K562 (cell line): ENCODE measurements at regions not wholly inside any gene's neighbourhood (a gene's known extent, or its start where the extent isn't known, plus 50 kb on each side); places are given as distances from the start of the nearest gene placed in this dataset.

Experiments used
- ATAC-seq: fragments of 200-7000 bp; cut with Tn5 transposase; 3 replicates; pipeline ENCODE4 v1.9.1; 2020; ENCODE audit warnings: moderate library complexity
- BruUV-seq: library from RNA; stranded (reverse); fragments of 400-500 nt; replicated peaks from 2 replicates; lab custom pipeline; 2021; lab: Mats Ljungman, UMichigan
- CTCF ChIA-PET: fragments of 300-600 bp; formaldehyde crosslinking; extraction: SDS; loops from one replicate; lab custom pipeline; 2021; ENCODE audit warnings: low intra/inter-chr PET ratio; lab: Yijun Ruan, JAX
- POLR2A ChIA-PET: fragments of 300-600, 350-650 bp; sonication (Branson Sonifier 250); formaldehyde crosslinking; extraction: SDS; loops from one replicate; lab custom pipeline; 2021; ENCODE audit warnings: antibody characterized with exemption, inconsistent platforms; lab: Yijun Ruan, JAX
- DNase-seq, 4 experiments: peaks; one replicate each; pipeline versions ENCODE4 v3.0.0 to v3.0.0-alpha.2; 2011 to 2018; ENCODE audit warnings: low spot score in 3 of 4, mixed read lengths in 3 of 4; ENCODE audit errors: extremely low read depth in 1 of 4
- FAIRE-seq: peaks from 2 replicates; lab custom pipeline; 2011; peaks lifted over from hg19 to GRCh38; lab: Jason Lieb, UNC
- H2AFZ ChIP-seq: 2 replicates; pipeline ENCODE4 v1.6.0; 2011; ENCODE audit warnings: low read depth, low read length, control low read depth, inconsistent platforms
- H3K27ac ChIP-seq: fragments of 200-600 bp; 3 replicates; pipeline ENCODE4 v1.8.0; 2011; ENCODE audit warnings: low read depth, mild to moderate bottlenecking, control low read depth, inconsistent platforms, low read length, moderate library complexity, mixed read lengths; ENCODE audit errors: extremely low read depth
- H3K27me3 ChIP-seq, 2 experiments: fragments of 300-600 bp in 1 of 2; 2 replicates in 1 of 2; 3 replicates in 1 of 2; pipeline versions ENCODE4 v1.6.0 to v1.8.0; 2011; ENCODE audit warnings: inconsistent platforms in 2 of 2, low read length in 2 of 2, mild to moderate bottlenecking in 1 of 2, mixed read lengths in 1 of 2, moderate library complexity in 1 of 2; ENCODE audit not compliant: control insufficient read depth in 2 of 2, insufficient read depth in 2 of 2
- H3K36me3 ChIP-seq: fragments of 300-600 bp; 3 replicates; pipeline ENCODE4 v1.8.0; 2011; ENCODE audit warnings: mild to moderate bottlenecking, low read length, inconsistent platforms; ENCODE audit not compliant: control insufficient read depth, insufficient read depth
- H3K4me1 ChIP-seq, 2 experiments: fragments of 200-600 bp in 1 of 2; replicated peaks in 1 of 2; 2 replicates in 1 of 2; 3 replicates in 1 of 2; pipeline versions ENCODE4 v1.5.1 to v1.8.0; 2011; ENCODE audit warnings: inconsistent platforms in 2 of 2, low read length in 2 of 2, mild to moderate bottlenecking in 1 of 2, mixed read lengths in 1 of 2, moderate library complexity in 1 of 2; ENCODE audit not compliant: control insufficient read depth in 2 of 2, insufficient read depth in 2 of 2
- H3K4me2 ChIP-seq: 2 replicates; pipeline ENCODE4 v1.6.1; 2011; ENCODE audit warnings: low read length, control low read depth, inconsistent platforms, mixed read lengths; ENCODE audit not compliant: insufficient read depth
- H3K4me3 ChIP-seq: fragments of 200-600 bp; sonication (generic), shearing (Covaris generic); 2 replicates; pipeline ENCODE4 v1.5.1; 2016; ENCODE audit warnings: control low read depth, inconsistent platforms
- H3K79me2 ChIP-seq: fragments of 200-600 bp; 3 replicates; pipeline ENCODE4 v1.8.0; 2011; ENCODE audit warnings: low read length, inconsistent platforms; ENCODE audit not compliant: control insufficient read depth, insufficient read depth
- H3K9ac ChIP-seq, 2 experiments: 2 replicates each; pipeline versions ENCODE4 v1.6.0 to v1.6.1; 2011; ENCODE audit warnings: low read depth in 2 of 2, low read length in 2 of 2, control low read depth in 1 of 2, inconsistent platforms in 1 of 2, mild to moderate bottlenecking in 1 of 2, mixed read lengths in 1 of 2; ENCODE audit not compliant: insufficient read depth in 1 of 2
- H3K9me1 ChIP-seq: one replicate; pipeline ENCODE4 v1.6.0; 2011; ENCODE audit warnings: inconsistent platforms, mild to moderate bottlenecking, low read length, moderate library complexity; ENCODE audit not compliant: control insufficient read depth, insufficient read depth
- H3K9me3 ChIP-seq: replicated peaks from 2 replicates; pipeline ENCODE4 v1.5.1; 2011; ENCODE audit warnings: low read depth, low read length, inconsistent platforms; ENCODE audit not compliant: control insufficient read depth, insufficient read depth
- H4K20me1 ChIP-seq: replicated peaks from 2 replicates; pipeline ENCODE4 v1.6.1; 2011; ENCODE audit warnings: low read length, inconsistent platforms, mixed read lengths; ENCODE audit not compliant: control insufficient read depth, insufficient read depth
- ARID1B ChIP-seq: fragments of 450-650 bp; IDR thresholded peaks from 2 replicates; pipeline ENCODE4 v1.6.1; 2016; ENCODE audit warnings: antibody characterized with exemption, mild to moderate bottlenecking, inconsistent platforms
- EP300 ChIP-seq: IDR thresholded peaks from 2 replicates; pipeline ENCODE4 v1.6.1; 2012; ENCODE audit warnings: low read length, improper control_type of control experiment
- FOXM1 ChIP-seq, 2 experiments: fragments of 450-650 bp in 1 of 2; sonication (generic) in 1 of 2; formaldehyde crosslinking in 1 of 2; IDR thresholded peaks; 2 replicates each; pipeline versions ENCODE4 v1.6.1 to v1.9.0; 2017 to 2022; ENCODE audit warnings: low read depth in 2 of 2, mild to moderate bottlenecking in 2 of 2, missing genetic modification reagents in 1 of 2, moderate library complexity in 1 of 2
- GABPA ChIP-seq: fragments of 200-800 bp; sonication (Bioruptor generic); conservative IDR thresholded peaks from 2 replicates; pipeline ENCODE4 v1.6.1; 2016; ENCODE audit warnings: low read depth, missing genetic modification characterization, missing compliant biosample characterization
- HINFP ChIP-seq: fragments of 450-650 bp; conservative IDR thresholded peaks from 2 replicates; pipeline ENCODE4 v1.6.1; 2016; ENCODE audit warnings: missing genetic modification characterization, low read depth, mild to moderate bottlenecking, control low read depth, missing compliant biosample characterization
- KDM1A ChIP-seq, 2 experiments: fragments of 450-650 bp; IDR thresholded peaks; 2 replicates each; pipeline ENCODE4 v1.6.1; 2016; ENCODE audit warnings: mild to moderate bottlenecking in 2 of 2
- MBD2 ChIP-seq: sonication (generic); IDR thresholded peaks from 2 replicates; pipeline ENCODE4 v1.6.1; 2016; ENCODE audit warnings: low read depth, borderline replicate concordance
- MTF1 ChIP-seq: fragments of 250-450 bp; sonication (Bioruptor Pico); IDR thresholded peaks from 2 replicates; pipeline ENCODE4 v1.9.0; 2021; ENCODE audit warnings: moderate library complexity, mild to moderate bottlenecking, inconsistent platforms, borderline replicate concordance
- SPI1 ChIP-seq: IDR thresholded peaks from 2 replicates; pipeline ENCODE4 v1.6.1; 2011; ENCODE audit warnings: low read depth, low read length, control low read depth, borderline replicate concordance
- TAF1 ChIP-seq: IDR thresholded peaks from 2 replicates; pipeline ENCODE4 v1.6.1; 2011; ENCODE audit warnings: mild to moderate bottlenecking, low read length, moderate library complexity; ENCODE audit not compliant: insufficient read depth, control insufficient read depth, severe bottlenecking; ENCODE audit errors: extremely low read depth
- U2AF1 ChIP-seq: fragments of 200-400 bp; formaldehyde crosslinking; optimal IDR thresholded peaks from 2 replicates; pipeline ENCODE3; 2017; ENCODE audit warnings: mild to moderate bottlenecking, low read depth, low read length, moderate library complexity
- ZNF212 ChIP-seq: fragments of 450-650 bp; formaldehyde crosslinking; IDR thresholded peaks from 2 replicates; pipeline ENCODE4 v1.4.0; 2020; ENCODE audit warnings: mild to moderate bottlenecking
- ZNF655 ChIP-seq: fragments of 250-450 bp; sonication (Bioruptor Pico); IDR thresholded peaks from 2 replicates; pipeline ENCODE4 v1.5.0; 2021
- WGBS: fragments of 100-300 bp; shearing (Covaris generic); methylation state at CpG from one replicate; pipeline ENCODE4 v1.1.6; 2016; ENCODE audit warnings: low coverage, mixed read lengths; ENCODE audit not compliant: insufficient coverage; ENCODE audit errors: missing lambda C conversion rate; 5-methylcytosine and 5-hydroxymethylcytosine counted together
- in situ Hi-C: fragments of 300-500 bp; cut with MboI; formaldehyde crosslinking; loops from 4 replicates; pipeline ENCODE4 v1.15.0; 2018; ENCODE audit warnings: inconsistent platforms, mixed read lengths
- intact Hi-C: fragments of 100-400 bp; cut with micrococcal nuclease; formaldehyde crosslinking; loops from 2 replicates; pipeline ENCODE4 v1.14.2; 2022

GRCh38 chr5:75948438-75948837, 134.7 kb upstream of the SV2C start:
- Histone ChIP-seq H2AFZ (no peak overlapping the region), H3K4me1 (no peaks in the 10 kb centered on the region)
- TF ChIP-seq ARID1B (no peak), SPI1 (peak; percentile 41; the same call in 1 of the 2 replicates)
- TF ChIP-seq, all 486 proteins: peak for 1
- DNase-seq (no peak), ATAC-seq (no peak), FAIRE-seq (no peak)
- CTCF ChIA-PET: no interaction called here
- no TSS peak for BruUV-seq
- 0% methylated on average over 3 of the region's 3 CpGs for WGBS
- no peaks in the 10 kb centered on the region for H3K9me3 ChIP-seq
- in situ Hi-C loops (no loop called here), intact Hi-C loops (no loop called here)
- H3K36me3 ChIP-seq: no peaks in the 10 kb centered on the region
- no peak overlapping the region for H3K4me2 ChIP-seq
- no peaks in the 10 kb centered on the region for H3K27me3 ChIP-seq
- no peaks in the 10 kb centered on the region for H3K79me2 ChIP-seq
- POLR2A ChIA-PET: no interaction called here
- no peaks in the 10 kb centered on the region for H4K20me1 ChIP-seq
- H3K27ac ChIP-seq: no peak overlapping the region
- no peaks in the 10 kb centered on the region for H3K9me1 ChIP-seq
- no peak overlapping the region for H3K4me3 ChIP-seq
- H3K9ac ChIP-seq: no peak overlapping the region

- Histone ChIP-seq H3K27ac (no peak overlapping the region), H3K4me1 (no peaks in the 10 kb centered on the region), H3K4me3 (no peak overlapping the region)
- TF ChIP-seq ZNF655 (CRISPR knock-in tag): no peak
- TF ChIP-seq EP300: no peak
- TF ChIP-seq GABPA (tag): no peak
- no peak for TF ChIP-seq TAF1
- TF ChIP-seq KDM1A (IDR thresholded peaks at IDR 0.05): no peak
- no peak for TF ChIP-seq FOXM1 (IDR thresholded peaks at IDR 0.05; ENCODE audit: low read depth)
- TF ChIP-seq FOXM1 (CRISPR knock-in tag; IDR thresholded peaks at IDR 0.05; ENCODE audit: low read depth): no peak
- TF ChIP-seq U2AF1: no peak
- TF ChIP-seq SPI1: no peak
- no peak for TF ChIP-seq MBD2
- TF ChIP-seq HINFP (tag): no peak
- TF ChIP-seq ZNF212 (CRISPR knock-in tag): no peak
- no peak for TF ChIP-seq MTF1 (CRISPR knock-in tag)
- TF ChIP-seq, all 486 proteins: peak for 0
- ChIA-PET POLR2A (interaction anchor here (1.1 kb wide), 1 partner anchor 9 kb away, joined by 3 read pairs; no protein-coding TSS in a partner anchor), CTCF (no interaction called here)
- no peaks in the 10 kb centered on the region for H4K20me1 ChIP-seq
- FAIRE-seq: no peak
- in situ Hi-C loops: no loop called here
- H3K9me1 ChIP-seq: no peaks in the 10 kb centered on the region
- no peaks in the 10 kb centered on the region for H3K36me3 ChIP-seq
- H3K9me3 ChIP-seq: no peaks in the 10 kb centered on the region
- 0% methylated on average over 2 of the region's 2 CpGs for WGBS
- no peak overlapping the region for H3K9ac ChIP-seq
- no peak for DNase-seq
- no peak overlapping the region for H2AFZ ChIP-seq
- ATAC-seq: no peak
- intact Hi-C loops: no loop called here
- no TSS peak for BruUV-seq
- H3K4me2 ChIP-seq: no peak overlapping the region
- no peaks in the 10 kb centered on the region for H3K27me3 ChIP-seq
- H3K79me2 ChIP-seq: no peaks in the 10 kb centered on the region
These were observed 142.8 kb upstream of the SV2C start for GRCh38 chr5:75940418-75940817.
